Loucy (cell line): ENCODE measurements at regions not wholly inside any gene's neighbourhood (a gene's known extent, or its start where the extent isn't known, plus 50 kb on each side); places are given as distances from the start of the nearest gene placed in this dataset.

ENCODE experiments used
- H2AFZ ChIP-seq: fragments of 200-600 bp; sonication (generic); 2 replicates; pipeline ENCODE4 v1.6.0; 2016; ENCODE audit warnings: antibody characterized with exemption, mild to moderate bottlenecking, low read length, moderate library complexity
- H3F3A ChIP-seq: fragments of 200-600 bp; 2 replicates; pipeline ENCODE4 v1.6.0; 2016; ENCODE audit warnings: antibody characterized with exemption, low read depth, mild to moderate bottlenecking
- H3K27me3 ChIP-seq: fragments of 200-600 bp; sonication (generic); 2 replicates; pipeline ENCODE4 v1.6.1; 2014; ENCODE audit warnings: low read length, mild to moderate bottlenecking; ENCODE audit not compliant: insufficient read depth, poor library complexity, severe bottlenecking
- H3K36me3 ChIP-seq: fragments of 200-600 bp; sonication (generic); 2 replicates; pipeline ENCODE4 v1.6.1; 2016; ENCODE audit warnings: low read length; ENCODE audit not compliant: insufficient read depth
- H3K4me1 ChIP-seq: fragments of 200-600 bp; sonication (generic); 2 replicates; pipeline ENCODE4 v1.5.1; 2014; ENCODE audit warnings: low read length, mild to moderate bottlenecking; ENCODE audit not compliant: insufficient read depth, poor library complexity, severe bottlenecking
- H3K4me2 ChIP-seq: fragments of 200-600 bp; sonication (generic); 2 replicates; pipeline ENCODE4 v1.6.0; 2014; ENCODE audit warnings: antibody characterized with exemption, low read length, low read depth, mild to moderate bottlenecking; ENCODE audit not compliant: poor library complexity, severe bottlenecking
- H3K4me3 ChIP-seq: fragments of 200-600 bp; sonication (generic); 2 replicates; pipeline ENCODE4 v1.5.1; 2014; ENCODE audit warnings: low read length, mild to moderate bottlenecking, mixed read lengths; ENCODE audit not compliant: poor library complexity, severe bottlenecking
- H3K79me2 ChIP-seq: fragments of 200-600 bp; sonication (generic); 2 replicates; pipeline ENCODE4 v1.6.1; 2014; ENCODE audit warnings: low read length; ENCODE audit not compliant: insufficient read depth
- H3K9ac ChIP-seq: fragments of 200-600 bp; sonication (generic); 2 replicates; pipeline ENCODE4 v1.6.0; 2014; ENCODE audit warnings: mild to moderate bottlenecking, low read depth, low read length, moderate library complexity; ENCODE audit not compliant: poor library complexity, severe bottlenecking
- H3K9me2 ChIP-seq: fragments of 200-600 bp; sonication (generic); replicated peaks from 2 replicates; pipeline ENCODE4 v1.6.1; 2016; ENCODE audit warnings: low read depth, low read length, mixed read lengths
- H3K9me3 ChIP-seq: fragments of 200-600 bp; sonication (generic); 2 replicates; pipeline ENCODE4 v1.6.1; 2014; ENCODE audit warnings: mild to moderate bottlenecking, antibody characterized with exemption, low read length, low read depth; ENCODE audit not compliant: insufficient read depth
- H4K20me1 ChIP-seq: fragments of 200-600 bp; sonication (generic); 2 replicates; pipeline ENCODE4 v1.6.0; 2014; ENCODE audit warnings: antibody characterized with exemption, low read length, mild to moderate bottlenecking; ENCODE audit not compliant: insufficient read depth, poor library complexity, severe bottlenecking
- CTCF ChIP-seq: fragments of 200-600 bp; sonication (generic); conservative IDR thresholded peaks from 2 replicates; pipeline ENCODE4 v1.5.1; 2014; ENCODE audit warnings: mild to moderate bottlenecking, antibody characterized with exemption, low read length
- EZH2phosphoT487 ChIP-seq: fragments of 200-600 bp; IDR thresholded peaks from 2 replicates; pipeline ENCODE4 v1.6.1; 2018; ENCODE audit warnings: antibody characterized with exemption, mild to moderate bottlenecking, moderate library complexity, borderline replicate concordance

- H3K9me3 ChIP-seq, result no peaks in the 10 kb centered on the region
- H3K4me1 ChIP-seq, result no peaks in the 10 kb centered on the region
- no peak overlapping the region for H2AFZ ChIP-seq
- no peaks in the 10 kb centered on the region for H3K9me2 ChIP-seq
- TF ChIP-seq CTCF (no peak), EZH2phosphoT487 (no peak)
- H3K9ac ChIP-seq, result no peak overlapping the region
- H3K27me3 ChIP-seq, result no peaks in the 10 kb centered on the region
- no peaks in the 10 kb centered on the region for H3F3A ChIP-seq
- no peaks in the 10 kb centered on the region for H3K79me2 ChIP-seq
- no peaks in the 10 kb centered on the region for H4K20me1 ChIP-seq
- no peaks in the 10 kb centered on the region for H3K36me3 ChIP-seq
- no peak overlapping the region for H3K4me2 ChIP-seq
- H3K4me3 ChIP-seq, result no peak overlapping the region
Observed at GRCh38 chr3:180391001-180391400, 211.0 kb upstream of the TTC14 start.

- H3K9ac ChIP-seq, result no peak overlapping the region
- no peak overlapping the region for H3K4me3 ChIP-seq
- no peak overlapping the region for H3K4me2 ChIP-seq
- H2AFZ ChIP-seq, result no peak overlapping the region
- H3K9me3 ChIP-seq, result no peaks in the 10 kb centered on the region
- no peaks in the 10 kb centered on the region for H3K27me3 ChIP-seq
- no peaks in the 10 kb centered on the region for H3F3A ChIP-seq
- no peaks in the 10 kb centered on the region for H3K9me2 ChIP-seq
- H3K36me3 ChIP-seq, result no peaks in the 10 kb centered on the region
- TF ChIP-seq CTCF (no peak), EZH2phosphoT487 (no peak)
- no peaks in the 10 kb centered on the region for H3K79me2 ChIP-seq
- H3K4me1 ChIP-seq, result no peaks in the 10 kb centered on the region
- H4K20me1 ChIP-seq, result no peaks in the 10 kb centered on the region
Observed at GRCh38 chr3:180401226-180401625, 200.7 kb upstream of the TTC14 start.

- H2AFZ ChIP-seq, result no peak overlapping the region
- H3K36me3 ChIP-seq, result no peaks in the 10 kb centered on the region
Observed at GRCh38 chr3:180402471-180403073, 199.4 kb upstream of the TTC14 start.

More at GRCh38 chr3:180402471-180403073, 199.4 kb upstream of the TTC14 start:
- Histone ChIP-seq H3K4me3 (no peak overlapping the region), H3K9me3 (no peaks in the 10 kb centered on the region), H3F3A (no peaks in the 10 kb centered on the region), H3K27me3 (no peaks in the 10 kb centered on the region), H3K4me2 (no peak overlapping the region), H3K4me1 (no peaks in the 10 kb centered on the region), H4K20me1 (no peaks in the 10 kb centered on the region), H3K9me2 (no peaks in the 10 kb centered on the region), H3K79me2 (no peaks in the 10 kb centered on the region), H3K9ac (no peak overlapping the region)
- TF ChIP-seq EZH2phosphoT487, result no peak
- TF ChIP-seq CTCF, result no peak
